Nucleus accumbens (tissue), 56 donors: ENCODE measurements at regions not wholly inside any gene's neighbourhood (a gene's known extent, or its start where the extent isn't known, plus 50 kb on each side); places are given as distances from the start of the nearest gene placed in this dataset.
A peak's percentile ranks its signal among the peaks of the same experiment; 100 is the strongest.
"Not testable (repeated sequence)": the region's sequence is repeated elsewhere in the genome, so short reads cannot be mapped to it uniquely, and the experiment has no call there.

Source experiments
- DNase-seq, 56 donors: peaks; one replicate each; lab custom pipeline; 2025; lab: John Stamatoyannopoulos, UW

GRCh38 chr2:53610260-53610659 lies 157.3 kb upstream of the CHAC2 start:
- DNase-seq = no peak

GRCh38 chr2:53609551-53609950 lies 158.1 kb upstream of the CHAC2 start:
- DNase-seq = no peak

- DNase-seq = no peak
Measured at GRCh38 chr2:53608293-53608692, 159.3 kb upstream of the CHAC2 start.

DNA sequence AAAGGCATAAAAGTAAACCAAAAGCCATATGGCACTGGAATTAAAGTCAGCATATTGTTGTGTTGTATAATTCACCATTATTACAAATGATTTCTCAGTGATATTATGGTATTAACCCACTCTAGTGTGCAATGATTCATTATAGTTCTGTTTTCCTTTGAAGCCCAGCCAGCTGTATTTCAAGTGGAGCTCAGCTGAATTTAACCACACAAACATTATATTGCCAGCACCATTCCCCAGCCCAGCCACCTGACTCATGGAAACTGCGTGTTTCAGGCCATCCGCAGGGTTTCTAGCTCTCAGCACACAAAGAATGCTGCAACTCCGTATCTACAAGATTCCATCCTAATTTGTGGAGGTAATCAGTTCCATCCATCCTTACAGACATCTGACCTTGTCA lies 166.8 kb upstream of the CHAC2 start:
- DNase-seq = no peak

GRCh38 chr2:53586733-53587612 lies 180.6 kb upstream of the CHAC2 start:
- DNase-seq = not testable (repeated sequence)

DNA sequence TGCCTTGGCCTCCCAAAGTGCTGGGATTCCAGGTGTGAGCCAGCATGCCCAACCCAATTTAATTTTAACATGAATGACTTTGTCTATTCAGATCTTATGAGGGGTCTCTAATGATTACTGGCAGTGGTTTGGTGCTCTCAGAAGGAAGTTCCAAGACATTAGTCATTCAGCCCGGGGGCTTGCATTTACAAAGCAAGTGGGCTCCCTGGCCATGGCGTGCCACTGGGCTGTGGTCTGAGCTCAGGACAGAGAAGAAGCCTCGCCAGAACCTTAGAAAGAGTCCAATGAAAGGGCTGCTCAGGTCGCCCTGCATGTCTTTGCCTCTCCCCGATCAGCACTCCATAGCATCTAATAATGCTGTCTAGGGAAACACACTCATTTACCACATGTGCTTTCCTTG lies 182.6 kb upstream of the CHAC2 start:
- no peak for DNase-seq

DNA sequence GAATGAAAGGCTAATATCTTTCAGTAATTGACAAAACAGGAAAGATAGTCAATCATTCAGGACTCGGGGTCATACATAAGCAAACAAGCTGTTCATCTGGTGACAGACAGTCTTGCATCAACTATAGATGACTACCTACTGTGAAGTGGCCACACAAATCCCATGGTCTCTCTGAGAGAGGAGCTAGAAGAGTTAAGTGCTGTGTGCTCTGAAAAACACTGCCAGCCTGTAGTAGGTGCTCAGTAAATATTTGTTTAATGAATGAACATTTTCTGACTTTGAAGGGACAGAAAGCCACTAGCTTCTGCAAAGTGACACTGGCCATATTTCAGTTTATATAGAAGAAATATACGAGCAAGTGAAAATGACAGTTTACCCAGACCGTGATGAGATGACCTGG lies 184.0 kb upstream of the CHAC2 start:
- no peak for DNase-seq

DNA sequence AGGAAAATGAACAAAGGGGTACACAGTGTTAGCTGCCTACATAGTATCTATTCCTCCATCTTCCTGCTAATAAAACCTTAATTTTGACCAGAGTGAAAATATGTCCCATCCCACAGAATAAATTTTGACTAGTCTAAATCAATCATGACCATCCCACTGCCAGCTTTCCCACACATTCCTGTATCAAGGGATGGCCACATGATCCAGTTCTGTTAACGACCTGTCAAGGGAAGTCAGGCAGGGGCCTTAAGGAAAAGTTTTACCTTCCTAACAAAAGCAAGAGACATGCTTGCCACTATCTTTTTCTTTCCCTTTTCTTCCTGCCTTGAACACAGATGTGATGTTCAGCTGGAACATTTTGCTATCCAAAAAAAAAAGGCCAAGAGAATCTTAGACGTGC lies 185.0 kb upstream of the CHAC2 start:
- DNase-seq = no peak

DNA sequence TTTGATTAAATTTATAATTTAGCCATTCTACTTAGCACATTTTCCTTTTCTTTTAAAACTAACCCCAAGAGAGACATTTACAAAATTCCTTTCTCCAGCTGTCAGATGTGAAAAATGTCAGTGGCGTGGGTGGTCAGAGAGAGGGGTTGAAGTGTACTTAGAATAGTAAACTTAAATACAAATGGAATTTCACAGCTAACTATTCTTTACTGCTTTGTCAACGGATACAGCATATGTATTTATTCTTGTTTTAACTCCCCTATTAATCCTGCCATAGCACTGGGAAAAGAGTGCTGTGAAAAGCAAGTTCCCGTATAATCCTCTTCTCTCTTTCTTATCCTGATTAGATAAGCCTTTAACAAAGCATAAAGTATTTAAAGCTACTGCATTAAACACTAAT lies 191.4 kb upstream of the CHAC2 start:
- no peak for DNase-seq

GRCh38 chr2:53575721-53576124 lies 191.9 kb upstream of the CHAC2 start:
- DNase-seq = no peak

- DNase-seq = no peak
Measured at GRCh38 chr2:53572696-53573095, 194.9 kb upstream of the CHAC2 start.

- peak in 1 of 56 donors; percentile 4 for DNase-seq
Measured at GRCh38 chr2:53569957-53570727, 197.5 kb upstream of the CHAC2 start.

- no peak for DNase-seq
Measured at GRCh38 chr2:53568469-53568868, 199.1 kb upstream of the CHAC2 start.

GRCh38 chr2:53567073-53567472 lies 200.5 kb upstream of the CHAC2 start:
- no peak for DNase-seq

DNA sequence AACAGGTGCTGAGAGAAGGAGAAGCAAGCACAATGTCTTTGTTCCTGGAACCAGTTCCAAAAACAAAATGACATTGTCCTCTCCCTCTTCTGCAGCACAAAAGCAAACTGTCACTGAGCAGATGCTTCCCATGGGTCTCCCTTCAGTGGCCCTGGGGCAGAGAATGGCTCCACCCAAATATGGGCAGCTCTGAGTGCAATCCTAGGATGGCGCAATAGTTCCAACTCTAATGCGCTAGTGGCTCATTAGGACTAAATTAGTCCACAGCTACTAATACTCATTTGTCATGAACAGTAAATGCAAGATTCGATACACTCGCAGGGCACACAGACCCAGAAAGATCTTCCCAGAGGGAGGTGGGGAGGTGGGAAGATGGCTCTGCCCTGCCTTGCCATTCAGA lies 205.2 kb upstream of the CHAC2 start:
- DNase-seq = no peak

DNA sequence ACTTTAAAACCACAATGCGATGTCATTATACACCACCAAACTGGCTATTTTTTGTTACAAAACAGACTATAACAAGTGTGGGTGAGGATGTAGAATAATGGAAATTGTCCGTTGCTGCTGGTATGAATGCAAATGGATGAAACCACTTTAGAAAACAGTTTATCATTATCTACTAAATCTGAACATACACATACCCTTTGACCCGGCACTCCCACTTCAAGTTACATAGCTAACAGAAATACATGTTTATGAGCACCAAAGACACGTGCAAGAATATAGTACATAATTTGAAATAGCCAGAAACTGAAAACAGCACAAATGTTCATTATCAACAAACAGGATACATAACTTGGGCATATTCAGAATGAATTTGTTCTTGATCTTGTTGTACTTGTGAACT lies 206.4 kb upstream of the CHAC2 start:
- no peak for DNase-seq

DNA sequence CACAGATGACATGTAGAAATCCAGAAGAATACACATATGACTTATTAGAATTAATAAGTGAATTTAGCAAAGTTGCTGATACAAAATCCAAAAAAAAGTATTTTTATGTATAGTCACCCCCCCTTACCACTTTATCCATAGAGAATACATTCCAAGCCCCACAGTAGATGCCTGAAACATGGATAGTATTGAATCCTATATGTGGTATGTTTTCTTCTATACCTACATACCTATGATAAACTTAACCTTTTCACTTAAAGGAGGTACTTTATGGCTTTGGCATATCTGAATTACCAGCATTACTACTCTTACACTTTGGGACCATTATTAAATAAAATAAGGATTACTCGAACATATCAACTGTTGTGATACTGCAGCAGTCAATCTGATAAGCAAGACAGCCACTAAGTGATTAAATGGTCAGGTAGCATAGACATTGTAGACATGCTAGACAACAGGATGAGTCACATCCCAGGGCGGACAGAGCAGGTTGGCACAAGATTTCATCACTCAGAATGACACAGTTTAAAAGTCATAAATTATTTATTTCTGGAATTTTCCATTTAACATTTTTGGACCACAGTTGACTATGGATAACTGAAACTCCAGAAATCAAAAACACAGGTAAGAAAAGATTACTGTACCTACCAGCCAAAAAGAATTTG lies 208.2 kb upstream of the CHAC2 start:
- no peak for DNase-seq

GRCh38 chr2:53558867-53559266 lies 208.7 kb upstream of the CHAC2 start:
- no peak for DNase-seq

DNA sequence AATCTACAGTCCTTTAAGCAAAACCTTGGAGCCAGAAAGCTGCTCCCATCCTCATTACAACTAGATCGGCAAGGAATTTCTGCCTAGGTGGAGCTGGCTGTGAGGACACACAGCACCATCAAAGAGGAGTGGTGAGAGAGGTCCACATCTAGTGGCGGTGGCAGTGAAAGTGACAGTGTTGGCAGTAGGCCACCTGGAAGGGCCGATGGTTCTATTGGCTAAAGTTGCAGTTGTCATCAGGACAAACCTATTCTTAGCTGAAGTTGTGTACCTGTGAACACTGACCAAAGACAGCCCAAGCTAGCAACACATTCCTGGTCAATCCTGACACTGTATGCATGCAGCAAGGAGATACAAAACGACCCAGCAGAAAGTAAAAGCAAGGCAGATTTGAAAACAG lies 218.1 kb upstream of the CHAC2 start:
- DNase-seq = peak in 1 of 56 donors; percentile 12

DNA sequence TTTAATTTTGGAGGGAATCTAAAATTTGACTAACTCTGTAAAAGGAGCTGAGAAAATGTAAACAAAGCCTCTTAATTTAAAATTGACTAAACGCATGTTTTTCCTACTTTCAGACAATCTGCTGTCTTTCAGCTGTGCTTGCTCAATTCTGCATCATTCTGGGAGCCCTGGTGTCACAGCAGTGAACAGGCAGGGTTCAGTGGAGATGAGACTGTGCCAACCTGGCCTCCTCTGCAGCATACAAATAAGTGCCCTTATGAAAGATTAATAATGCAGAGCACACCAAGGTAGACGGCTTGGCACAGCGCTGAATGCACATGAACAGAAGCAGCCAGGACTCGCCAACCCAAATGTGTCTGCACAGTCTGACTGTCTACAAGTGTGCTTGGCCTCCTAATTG lies 222.0 kb upstream of the CHAC2 start:
- DNase-seq = peak in 51 of 56 donors; percentile 5 to 92 (median 52)

DNA sequence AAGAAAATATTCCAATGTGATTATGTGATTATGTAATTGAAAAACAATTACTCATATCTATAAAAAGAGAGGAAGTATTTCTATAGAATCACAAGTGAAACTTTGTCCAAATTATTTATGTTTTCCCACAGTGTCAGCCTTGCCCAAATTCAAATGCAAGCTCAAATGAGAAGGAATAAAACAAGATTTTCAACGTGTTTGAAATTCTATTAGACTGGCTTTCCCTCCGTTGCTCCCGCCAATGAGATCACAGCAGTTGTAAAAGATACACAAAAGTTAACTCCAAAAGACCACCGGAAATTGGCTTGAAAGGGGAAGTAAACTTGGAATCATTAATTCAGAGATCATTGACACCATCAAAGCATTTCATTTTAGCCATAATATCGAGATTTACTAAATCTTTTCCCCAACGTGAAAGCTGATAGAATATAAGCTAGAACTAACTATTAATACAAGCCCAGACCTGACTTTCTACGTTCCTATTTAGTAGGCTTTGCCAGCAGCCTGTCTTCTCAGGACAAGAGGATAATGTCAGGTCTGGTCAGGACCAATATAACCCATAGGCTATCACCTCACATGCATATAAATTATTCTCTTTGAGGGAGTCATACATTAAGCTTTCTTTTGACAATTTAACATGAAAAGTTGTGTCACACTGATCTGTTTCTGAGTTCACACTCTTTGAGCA lies 222.6 kb upstream of the CHAC2 start:
- no peak for DNase-seq
